ENCODE measurements at regions not wholly inside any gene's neighbourhood (a gene's known extent, or its start where the extent isn't known, plus 50 kb on each side); places are given as distances from the start of the nearest gene placed in this dataset.
"Not testable (repeated sequence)": the region's sequence is repeated elsewhere in the genome, so short reads cannot be mapped to it uniquely, and the experiment has no call there.

GRCh38 chr18:14943486-14943885 lies 195.5 kb downstream of the ANKRD30B start:
- no peak overlapping the region for H3K4me3 ChIP-seq (ENCODE audit: insufficient read depth, low read depth, low read length)
- no peak for DNase-seq
- H3K36me3 ChIP-seq (replicated peaks; ENCODE audit: control insufficient read depth, insufficient read depth, low read length): no peaks in the 10 kb centered on the region
- H3K27me3 ChIP-seq (ENCODE audit: control insufficient read depth, insufficient read depth, low read length): no peaks in the 10 kb centered on the region

GRCh38 chr18:14943967-14944636 lies 196.1 kb downstream of the ANKRD30B start:
- Histone ChIP-seq H3K4me3 (ENCODE audit: insufficient read depth, low read depth, low read length) (no peak overlapping the region), H3K27me3 (ENCODE audit: control insufficient read depth, insufficient read depth, low read length) (no peaks in the 10 kb centered on the region), H3K36me3 (replicated peaks; ENCODE audit: control insufficient read depth, insufficient read depth, low read length) (no peaks in the 10 kb centered on the region)
- no peak for DNase-seq

- no peak for DNase-seq
- H3K4me3 ChIP-seq (ENCODE audit: insufficient read depth, low read depth, low read length): no peak overlapping the region
- no peaks in the 10 kb centered on the region for H3K36me3 ChIP-seq (replicated peaks; ENCODE audit: control insufficient read depth, insufficient read depth, low read length)
- no peaks in the 10 kb centered on the region for H3K27me3 ChIP-seq (ENCODE audit: control insufficient read depth, insufficient read depth, low read length)
These were observed 196.9 kb downstream of the ANKRD30B start for GRCh38 chr18:14944838-14945237.

GRCh38 chr18:14945286-14945685 lies 197.3 kb downstream of the ANKRD30B start:
- no peak for DNase-seq
- H3K36me3 ChIP-seq (replicated peaks; ENCODE audit: control insufficient read depth, insufficient read depth, low read length): no peaks in the 10 kb centered on the region
- H3K4me3 ChIP-seq (ENCODE audit: insufficient read depth, low read depth, low read length): no peak overlapping the region
- H3K27me3 ChIP-seq (ENCODE audit: control insufficient read depth, insufficient read depth, low read length): no peaks in the 10 kb centered on the region

- Histone ChIP-seq H3K27me3 (ENCODE audit: control insufficient read depth, insufficient read depth, low read length) (no peaks in the 10 kb centered on the region), H3K4me3 (ENCODE audit: insufficient read depth, low read depth, low read length) (no peak overlapping the region), H3K36me3 (replicated peaks; ENCODE audit: control insufficient read depth, insufficient read depth, low read length) (no peaks in the 10 kb centered on the region)
- DNase-seq: no peak
These were observed 198.0 kb downstream of the ANKRD30B start for GRCh38 chr18:14945984-14946383.

GRCh38 chr18:14946741-14947470 lies 198.9 kb downstream of the ANKRD30B start:
- not testable (repeated sequence) for H3K4me3 ChIP-seq (ENCODE audit: insufficient read depth, low read depth, low read length); DNase-seq

GRCh38 chr18:14947482-14948162 lies 199.7 kb downstream of the ANKRD30B start:
- Histone ChIP-seq H3K27me3 (ENCODE audit: control insufficient read depth, insufficient read depth, low read length) (no peaks in the 10 kb centered on the region), H3K36me3 (replicated peaks; ENCODE audit: control insufficient read depth, insufficient read depth, low read length) (no peaks in the 10 kb centered on the region), H3K4me3 (ENCODE audit: insufficient read depth, low read depth, low read length) (no peak overlapping the region)
- DNase-seq: no peak

More at GRCh38 chr18:14946741-14947470, 198.9 kb downstream of the ANKRD30B start:
- not testable (repeated sequence) for H3K27me3 ChIP-seq (ENCODE audit: control insufficient read depth, insufficient read depth, low read length); H3K36me3 ChIP-seq (replicated peaks; ENCODE audit: control insufficient read depth, insufficient read depth, low read length)

- H3K27me3 ChIP-seq (ENCODE audit: control insufficient read depth, insufficient read depth, low read length): no peaks in the 10 kb centered on the region
- H3K36me3 ChIP-seq (replicated peaks; ENCODE audit: control insufficient read depth, insufficient read depth, low read length): no peaks in the 10 kb centered on the region
- H3K4me3 ChIP-seq (ENCODE audit: insufficient read depth, low read depth, low read length): no peak overlapping the region
- no peak for DNase-seq
These were observed 200.2 kb downstream of the ANKRD30B start for GRCh38 chr18:14948163-14948540.

- DNase-seq: no peak
- H3K36me3 ChIP-seq (replicated peaks; ENCODE audit: control insufficient read depth, insufficient read depth, low read length): no peaks in the 10 kb centered on the region
- H3K4me3 ChIP-seq (ENCODE audit: insufficient read depth, low read depth, low read length): no peak overlapping the region
- H3K27me3 ChIP-seq (ENCODE audit: control insufficient read depth, insufficient read depth, low read length): no peaks in the 10 kb centered on the region
These were observed 202.1 kb downstream of the ANKRD30B start for GRCh38 chr18:14949800-14950664.

GRCh38 chr18:14952444-14953077 lies 204.6 kb downstream of the ANKRD30B start:
- not testable (repeated sequence) for H3K36me3 ChIP-seq (replicated peaks; ENCODE audit: control insufficient read depth, insufficient read depth, low read length); H3K27me3 ChIP-seq (ENCODE audit: control insufficient read depth, insufficient read depth, low read length); DNase-seq; H3K4me3 ChIP-seq (ENCODE audit: insufficient read depth, low read depth, low read length)

- no peaks in the 10 kb centered on the region for H3K36me3 ChIP-seq (replicated peaks; ENCODE audit: control insufficient read depth, insufficient read depth, low read length)
- no peaks in the 10 kb centered on the region for H3K27me3 ChIP-seq (ENCODE audit: control insufficient read depth, insufficient read depth, low read length)
- H3K4me3 ChIP-seq (ENCODE audit: insufficient read depth, low read depth, low read length): no peak overlapping the region
- DNase-seq: no peak
These were observed 210.7 kb downstream of the ANKRD30B start for GRCh38 chr18:14958701-14959100.

- DNase-seq: no peak
- H3K36me3 ChIP-seq (replicated peaks; ENCODE audit: control insufficient read depth, insufficient read depth, low read length): no peaks in the 10 kb centered on the region
- no peaks in the 10 kb centered on the region for H3K27me3 ChIP-seq (ENCODE audit: control insufficient read depth, insufficient read depth, low read length)
- no peak overlapping the region for H3K4me3 ChIP-seq (ENCODE audit: insufficient read depth, low read depth, low read length)
These were observed 211.6 kb downstream of the ANKRD30B start for GRCh38 chr18:14959550-14959949.

GRCh38 chr18:14961991-14962390 lies 214.0 kb downstream of the ANKRD30B start:
- Histone ChIP-seq H3K4me3 (ENCODE audit: insufficient read depth, low read depth, low read length) (no peak overlapping the region), H3K36me3 (replicated peaks; ENCODE audit: control insufficient read depth, insufficient read depth, low read length) (no peaks in the 10 kb centered on the region), H3K27me3 (ENCODE audit: control insufficient read depth, insufficient read depth, low read length) (no peaks in the 10 kb centered on the region)
- DNase-seq: no peak

GRCh38 chr18:14962626-14963025 lies 214.7 kb downstream of the ANKRD30B start:
- DNase-seq: no peak
- H3K4me3 ChIP-seq (ENCODE audit: insufficient read depth, low read depth, low read length): no peak overlapping the region
- no peaks in the 10 kb centered on the region for H3K27me3 ChIP-seq (ENCODE audit: control insufficient read depth, insufficient read depth, low read length)
- no peaks in the 10 kb centered on the region for H3K36me3 ChIP-seq (replicated peaks; ENCODE audit: control insufficient read depth, insufficient read depth, low read length)
